ENCODE measurements at regions not wholly inside any gene's neighbourhood (a gene's known extent, or its start where the extent isn't known, plus 50 kb on each side); places are given as distances from the start of the nearest gene placed in this dataset.
"Not testable (repeated sequence)": the region's sequence is repeated elsewhere in the genome, so short reads cannot be mapped to it uniquely, and the experiment has no call there.

- DNase-seq, result not testable (repeated sequence)
Measured at GRCh38 chr7:142636107-142636506, 113.2 kb upstream of the PRSS1 start.

GRCh38 chr7:142632271-142633134 lies 116.8 kb upstream of the PRSS1 start:
- peak; percentile 71 for DNase-seq

- DNase-seq, result no peak
Measured at GRCh38 chr7:142629588-142630260, 119.5 kb upstream of the PRSS1 start.

GRCh38 chr7:142628945-142629344 lies 120.3 kb upstream of the PRSS1 start:
- DNase-seq, result no peak

- not testable (repeated sequence) for DNase-seq
Measured at GRCh38 chr7:142627223-142627622, 122.0 kb upstream of the PRSS1 start.

- DNase-seq, result peak; percentile 6
Measured at GRCh38 chr7:142626420-142627035, 122.7 kb upstream of the PRSS1 start.

GRCh38 chr7:142625216-142625615 lies 124.1 kb upstream of the PRSS1 start:
- DNase-seq, result not testable (repeated sequence)

GRCh38 chr7:142620402-142620801 lies 128.9 kb upstream of the PRSS1 start:
- no peak for DNase-seq

- no peak for DNase-seq
Measured at GRCh38 chr7:142618655-142619351, 130.5 kb upstream of the PRSS1 start.

GRCh38 chr7:142616842-142617241 lies 132.4 kb upstream of the PRSS1 start:
- DNase-seq, result no peak

- no peak for DNase-seq
Measured at GRCh38 chr7:142616121-142616643, 133.1 kb upstream of the PRSS1 start.

GRCh38 chr7:142615508-142615907 lies 133.8 kb upstream of the PRSS1 start:
- no peak for DNase-seq

GRCh38 chr7:142614116-142614515 lies 135.2 kb upstream of the PRSS1 start:
- DNase-seq, result no peak

- DNase-seq, result no peak
Measured at GRCh38 chr7:142612237-142612881, 136.9 kb upstream of the PRSS1 start.

GRCh38 chr7:142611566-142612236 lies 137.6 kb upstream of the PRSS1 start:
- no peak for DNase-seq

GRCh38 chr7:142608630-142609428 lies 140.4 kb upstream of the PRSS1 start:
- DNase-seq, result peak; percentile 7

- no peak for DNase-seq
Measured at GRCh38 chr7:142607351-142607750, 141.9 kb upstream of the PRSS1 start.

- DNase-seq, result no peak
Measured at GRCh38 chr7:142606081-142606480, 143.2 kb upstream of the PRSS1 start.

GRCh38 chr7:142604671-142605070 lies 144.6 kb upstream of the PRSS1 start:
- DNase-seq, result no peak

GRCh38 chr7:142603870-142604448 lies 145.3 kb upstream of the PRSS1 start:
- peak; percentile 61 for DNase-seq

- DNase-seq, result no peak
Measured at GRCh38 chr7:142602756-142603155, 146.5 kb upstream of the PRSS1 start.
